Breast epithelium (tissue), 3 donors: ENCODE measurements at regions not wholly inside any gene's neighbourhood (a gene's known extent, or its start where the extent isn't known, plus 50 kb on each side); places are given as distances from the start of the nearest gene placed in this dataset.

Experiments
- CTCF ChIP-seq, 3 donors: fragments of 450-650 bp; IDR thresholded peaks; one replicate each; pipeline ENCODE4 v1.5.1; 2016 to 2017; ENCODE audit warnings: antibody characterized with exemption in 3 of 3, mild to moderate bottlenecking in 3 of 3, moderate library complexity in 3 of 3
- POLR2AphosphoS5 ChIP-seq, 3 donors: sonication (generic); formaldehyde crosslinking; IDR thresholded peaks; one replicate each; pipeline ENCODE4 v1.6.1; 2017; ENCODE audit warnings: antibody characterized with exemption in 3 of 3

- TF ChIP-seq POLR2AphosphoS5 (IDR thresholded peaks at IDR 0.05), result no peak
- no peak for TF ChIP-seq CTCF (IDR thresholded peaks at IDR 0.05)
Measured at GRCh38 chr22:27568265-27568664, 233.3 kb downstream of the MN1 start.
